ENCODE measurements at regions not wholly inside any gene's neighbourhood (a gene's known extent, or its start where the extent isn't known, plus 50 kb on each side); places are given as distances from the start of the nearest gene placed in this dataset.

DNA sequence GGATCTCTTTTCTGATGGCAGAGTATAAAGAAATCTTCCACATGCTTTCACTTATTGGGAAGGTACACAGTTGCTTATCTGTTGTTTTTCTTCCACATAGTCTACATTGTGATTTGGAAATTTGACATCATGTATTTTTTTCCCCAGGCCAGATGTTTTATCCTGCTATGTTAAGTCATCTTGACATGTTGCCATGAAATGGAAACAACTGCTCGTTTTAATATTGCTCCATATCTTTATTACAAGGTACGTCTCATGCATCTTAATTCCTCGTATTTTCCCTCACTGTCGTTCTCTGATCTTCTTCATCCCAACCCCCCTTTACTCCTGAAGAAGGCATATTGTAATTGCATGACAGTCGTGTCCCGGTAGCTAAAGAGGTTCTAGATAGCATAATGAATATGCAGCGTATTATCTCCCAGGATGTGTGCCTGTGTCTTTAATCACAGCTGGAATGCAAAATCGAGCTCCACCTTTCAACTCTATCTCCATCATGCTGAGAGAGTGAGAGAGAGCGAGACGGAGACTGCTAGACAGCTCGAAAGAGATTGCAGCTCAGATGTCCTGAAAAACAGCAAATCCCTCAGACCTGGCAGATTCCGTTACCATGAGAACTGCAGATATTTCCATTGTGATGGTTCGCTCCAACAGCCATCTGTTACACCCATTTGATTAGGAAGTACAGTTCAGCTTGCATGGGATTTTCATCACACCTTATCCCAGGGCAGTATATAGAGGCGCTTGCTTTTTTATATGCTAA is 281.7 kb downstream of the TMEM38B start:
- no peak for DNase-seq
- intact Hi-C loops (cut with DNase I): no loop called here
- Histone ChIP-seq H3K4me1 (no peaks in the 10 kb centered on the region), H3K27me3 (ENCODE audit: low read depth) (no peaks in the 10 kb centered on the region), H3K27ac (no peak overlapping the region), H3K9me3 (no peaks in the 10 kb centered on the region), H3K4me3 (no peak overlapping the region), H3K36me3 (no peaks in the 10 kb centered on the region)
- TF ChIP-seq, protein P1, sequence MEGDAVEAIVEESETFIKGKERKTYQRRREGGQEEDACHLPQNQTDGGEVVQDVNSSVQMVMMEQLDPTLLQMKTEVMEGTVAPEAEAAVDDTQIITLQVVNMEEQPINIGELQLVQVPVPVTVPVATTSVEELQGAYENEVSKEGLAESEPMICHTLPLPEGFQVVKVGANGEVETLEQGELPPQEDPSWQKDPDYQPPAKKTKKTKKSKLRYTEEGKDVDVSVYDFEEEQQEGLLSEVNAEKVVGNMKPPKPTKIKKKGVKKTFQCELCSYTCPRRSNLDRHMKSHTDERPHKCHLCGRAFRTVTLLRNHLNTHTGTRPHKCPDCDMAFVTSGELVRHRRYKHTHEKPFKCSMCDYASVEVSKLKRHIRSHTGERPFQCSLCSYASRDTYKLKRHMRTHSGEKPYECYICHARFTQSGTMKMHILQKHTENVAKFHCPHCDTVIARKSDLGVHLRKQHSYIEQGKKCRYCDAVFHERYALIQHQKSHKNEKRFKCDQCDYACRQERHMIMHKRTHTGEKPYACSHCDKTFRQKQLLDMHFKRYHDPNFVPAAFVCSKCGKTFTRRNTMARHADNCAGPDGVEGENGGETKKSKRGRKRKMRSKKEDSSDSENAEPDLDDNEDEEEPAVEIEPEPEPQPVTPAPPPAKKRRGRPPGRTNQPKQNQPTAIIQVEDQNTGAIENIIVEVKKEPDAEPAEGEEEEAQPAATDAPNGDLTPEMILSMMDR (IDR thresholded peaks at IDR 0.05): no peak
- no peak for ATAC-seq

DNA sequence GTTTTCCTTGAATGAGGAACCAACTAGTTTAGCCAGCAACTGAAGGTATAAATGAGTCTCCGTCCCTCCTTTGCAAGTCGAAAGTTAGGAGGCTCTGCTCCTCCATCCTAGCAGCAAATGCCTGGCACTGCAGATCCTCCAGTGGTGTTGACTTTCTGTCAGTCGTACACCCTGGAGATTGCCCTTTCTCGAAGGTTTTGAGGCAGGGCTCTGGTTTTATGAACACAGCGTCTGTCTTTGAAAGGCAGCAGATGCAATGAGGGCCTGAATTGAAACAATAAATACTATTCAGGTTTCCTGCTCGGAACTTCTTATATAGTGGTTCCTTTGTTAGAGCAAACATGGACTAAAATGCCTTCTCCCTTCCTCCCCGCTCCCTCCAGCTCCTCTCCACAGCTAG is 284.0 kb downstream of the TMEM38B start:
- DNase-seq (no peak), ATAC-seq (no peak)
- no peaks in the 10 kb centered on the region for H3K9me3 ChIP-seq
- no peaks in the 10 kb centered on the region for H3K27me3 ChIP-seq (ENCODE audit: low read depth)
- H3K4me3 ChIP-seq: no peak overlapping the region
- TF ChIP-seq, protein P1 (IDR thresholded peaks at IDR 0.05): no peak
- H3K27ac ChIP-seq: no peak overlapping the region
- no peaks in the 10 kb centered on the region for H3K36me3 ChIP-seq
- intact Hi-C loops (cut with DNase I): no loop called here
- no peaks in the 10 kb centered on the region for H3K4me1 ChIP-seq

DNA sequence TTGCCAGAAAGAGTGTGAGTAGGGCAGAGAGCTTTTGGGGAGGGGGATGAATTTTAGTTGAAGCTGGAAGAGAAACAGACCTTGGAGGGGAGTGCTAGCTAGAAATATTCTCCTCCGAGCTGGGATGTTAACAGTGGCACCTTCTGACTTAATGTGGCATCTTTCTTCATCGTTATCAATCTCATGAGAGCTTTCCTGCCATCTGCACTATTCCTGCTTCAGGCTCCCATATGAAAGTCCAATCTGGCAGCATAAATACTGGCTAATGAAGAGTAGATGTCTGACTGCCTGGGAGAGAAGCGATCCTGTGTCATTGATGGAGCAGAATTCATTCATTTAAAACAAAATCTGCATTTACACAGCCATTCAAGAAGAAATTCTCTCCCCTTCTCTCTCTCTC is 284.5 kb downstream of the TMEM38B start:
- intact Hi-C loops (cut with DNase I): no loop called here
- ATAC-seq (no peak), DNase-seq (no peak)
- H3K4me1 ChIP-seq: no peaks in the 10 kb centered on the region
- H3K9me3 ChIP-seq: no peaks in the 10 kb centered on the region
- no peak overlapping the region for H3K27ac ChIP-seq
- H3K4me3 ChIP-seq: no peak overlapping the region
- no peaks in the 10 kb centered on the region for H3K27me3 ChIP-seq (ENCODE audit: low read depth)
- no peaks in the 10 kb centered on the region for H3K36me3 ChIP-seq
- TF ChIP-seq, protein P1 (IDR thresholded peaks at IDR 0.05): no peak

DNA sequence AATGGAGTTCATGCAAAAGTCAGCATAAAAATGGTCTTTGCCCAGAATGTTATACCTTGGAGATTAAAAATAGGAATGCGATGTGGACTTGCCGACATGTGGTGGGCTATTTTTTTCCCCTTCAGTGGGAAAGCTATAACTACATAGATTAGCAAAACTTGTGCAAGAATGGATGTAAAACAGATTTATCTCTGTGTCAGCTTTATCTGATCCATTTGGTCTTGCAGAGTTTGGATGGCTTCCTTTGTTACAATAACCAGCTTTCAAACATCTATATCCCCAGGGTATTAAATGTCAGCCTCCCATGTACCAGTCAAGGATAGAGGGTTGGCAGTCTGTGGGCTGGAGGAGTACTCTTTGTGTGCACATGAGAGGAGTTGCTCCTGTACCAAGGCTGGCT is 284.9 kb downstream of the TMEM38B start:
- H3K36me3 ChIP-seq: no peaks in the 10 kb centered on the region
- DNase-seq: no peak
- H3K4me3 ChIP-seq: no peak overlapping the region
- no peak for ATAC-seq
- H3K27ac ChIP-seq: no peak overlapping the region
- TF ChIP-seq, protein P1 (IDR thresholded peaks at IDR 0.05): no peak
- H3K4me1 ChIP-seq: no peaks in the 10 kb centered on the region
- H3K9me3 ChIP-seq: no peaks in the 10 kb centered on the region
- H3K27me3 ChIP-seq (ENCODE audit: low read depth): no peaks in the 10 kb centered on the region
- intact Hi-C loops (cut with DNase I): no loop called here

DNA sequence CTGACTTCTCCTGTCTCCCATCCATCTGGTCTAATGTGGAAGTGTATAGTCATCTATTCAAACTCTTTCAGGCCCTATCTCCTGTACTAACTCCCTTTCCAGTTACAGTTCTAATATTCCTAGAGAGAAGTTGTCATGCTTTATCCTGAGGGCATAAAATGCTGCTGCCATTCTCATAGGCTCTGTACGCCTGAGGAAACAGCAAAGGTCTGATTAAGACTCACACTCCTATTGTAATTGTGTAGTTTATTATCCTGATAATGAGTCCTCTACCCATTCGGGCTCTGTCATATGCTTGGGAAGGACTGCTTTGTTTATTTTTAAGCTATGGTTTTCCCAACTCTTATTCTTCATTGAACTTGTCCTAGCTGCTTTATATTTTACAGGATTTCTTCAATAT is 290.4 kb downstream of the TMEM38B start:
- no peak overlapping the region for H3K27ac ChIP-seq
- no peaks in the 10 kb centered on the region for H3K36me3 ChIP-seq
- intact Hi-C loops (cut with DNase I): no loop called here
- H3K9me3 ChIP-seq: no peaks in the 10 kb centered on the region
- DNase-seq (no peak), ATAC-seq (no peak)
- no peaks in the 10 kb centered on the region for H3K4me1 ChIP-seq
- H3K27me3 ChIP-seq (ENCODE audit: low read depth): no peaks in the 10 kb centered on the region
- no peak overlapping the region for H3K4me3 ChIP-seq
- TF ChIP-seq, protein P1 (IDR thresholded peaks at IDR 0.05): no peak
